Ishikawa (cell line): ENCODE measurements at regions not wholly inside any gene's neighbourhood (a gene's known extent, or its start where the extent isn't known, plus 50 kb on each side); places are given as distances from the start of the nearest gene placed in this dataset.

Experiments used
- CREB1 ChIP-seq: IDR thresholded peaks from 2 replicates; pipeline ENCODE4 v1.6.1; 2012; ENCODE audit warnings: low read depth
- EGR1 ChIP-seq: IDR thresholded peaks from 2 replicates; pipeline ENCODE4 v1.6.1; 2012
- EP300 ChIP-seq: IDR thresholded peaks from 2 replicates; pipeline ENCODE4 v1.6.1; 2012; ENCODE audit warnings: borderline replicate concordance
- MAX ChIP-seq: IDR thresholded peaks from 2 replicates; pipeline ENCODE4 v1.6.1; 2012
- NFIC ChIP-seq: IDR thresholded peaks from 2 replicates; pipeline ENCODE4 v1.6.1; 2012
- RAD21 ChIP-seq: IDR thresholded peaks from 2 replicates; pipeline ENCODE4 v1.6.1; 2012; ENCODE audit warnings: low read depth
- REST ChIP-seq: IDR thresholded peaks from 2 replicates; pipeline ENCODE4 v1.6.1; 2012; ENCODE audit warnings: low read depth, mild to moderate bottlenecking
- TAF1 ChIP-seq: IDR thresholded peaks from 2 replicates; pipeline ENCODE4 v1.6.1; 2012; ENCODE audit warnings: low read depth, mild to moderate bottlenecking
- TCF12 ChIP-seq: IDR thresholded peaks from 2 replicates; pipeline ENCODE4 v1.6.1; 2012; ENCODE audit warnings: low read depth
- YY1 ChIP-seq: IDR thresholded peaks from 2 replicates; pipeline ENCODE4 v1.6.1; 2012; ENCODE audit warnings: low read depth
- ZBTB7A ChIP-seq: IDR thresholded peaks from 2 replicates; pipeline ENCODE4 v1.6.1; 2012; ENCODE audit warnings: low read depth

GRCh38 chr22:27574002-27574366, 227.6 kb downstream of the MN1 start:
- TF ChIP-seq YY1 (no peak), REST (no peak), EP300 (no peak), ZBTB7A (no peak), EGR1 (no peak), TAF1 (no peak), MAX (no peak), TCF12 (no peak), RAD21 (no peak), NFIC (no peak), CREB1 (no peak)
